Sigmoid colon (tissue), 6 donors: ENCODE measurements at regions not wholly inside any gene's neighbourhood (a gene's known extent, or its start where the extent isn't known, plus 50 kb on each side); places are given as distances from the start of the nearest gene placed in this dataset.

Source experiments
- DNase-seq: peaks from one replicate; pipeline ENCODE4 v3.0.0-alpha.2; 2019
- H3K27ac ChIP-seq, 4 donors: fragments of 200-600 bp; sonication (generic); one replicate each; pipeline ENCODE4 v1.5.1; 2016 to 2019; ENCODE audit warnings: mild to moderate bottlenecking in 1 of 4
- H3K27me3 ChIP-seq, 3 donors: fragments of 200-600 bp; sonication (generic); one replicate each; pipeline ENCODE4 v1.5.1; 2019; ENCODE audit warnings: mild to moderate bottlenecking in 1 of 3
- H3K36me3 ChIP-seq, 4 donors: fragments of 200-600 bp; sonication (generic); one replicate each; pipeline ENCODE4 v1.5.1; 2016 to 2019
- H3K4me1 ChIP-seq, 4 donors: fragments of 200-600 bp; sonication (generic); one replicate each; pipeline ENCODE4 v1.5.1; 2017 to 2019
- H3K4me3 ChIP-seq, 4 donors: fragments of 200-600 bp; sonication (generic); one replicate each; pipeline ENCODE4 v1.5.1; 2017 to 2019; ENCODE audit warnings: mild to moderate bottlenecking in 2 of 4, moderate library complexity in 1 of 4
- H3K9me3 ChIP-seq, 4 donors: fragments of 200-600 bp in 3 of 4; sonication (generic) in 3 of 4; one replicate each; pipeline versions ENCODE4 v1.5.1 to v1.6.1; 2013 to 2019
- EP300 ChIP-seq, 4 donors: sonication (generic); formaldehyde crosslinking; IDR thresholded peaks; one replicate each; pipeline ENCODE4 v1.6.1; 2017; ENCODE audit warnings: antibody characterized with exemption in 4 of 4
- POLR2A ChIP-seq, 2 donors: fragments of 450-650 bp; IDR thresholded peaks; one replicate each; pipeline ENCODE4 v1.6.1; 2016; ENCODE audit warnings: antibody characterized with exemption in 2 of 2, mild to moderate bottlenecking in 2 of 2, moderate library complexity in 2 of 2
- POLR2AphosphoS5 ChIP-seq, 4 donors: sonication (generic); formaldehyde crosslinking; IDR thresholded peaks; one replicate each; pipeline ENCODE4 v1.6.1; 2017; ENCODE audit warnings: antibody characterized with exemption in 4 of 4
- WGBS, 2 donors: extraction: QIAGEN DNeasy Blood & Tissue Kit; methylation state at CpG; one replicate each; pipeline ENCODE4 v1.1.7; 2013; 5-methylcytosine and 5-hydroxymethylcytosine counted together
- intact Hi-C: fragments of 100-400 bp; cut with DNase I; formaldehyde crosslinking; loops from one replicate; pipeline ENCODE4 v1.15.1; 2023
- TF ChIP-seq, protein P1 (sequence below), 4 experiments: fragments of 450-650 bp in 3 of 4; fragments of 200-600 bp in 1 of 4; IDR thresholded peaks; one replicate each; pipeline ENCODE4 v1.5.1; 2016 to 2019; ENCODE audit warnings: antibody characterized with exemption in 4 of 4, mild to moderate bottlenecking in 3 of 4, moderate library complexity in 2 of 4
- donor health status: healthy with polysubstance abuse.
- donor health status: healthy.

DNA sequence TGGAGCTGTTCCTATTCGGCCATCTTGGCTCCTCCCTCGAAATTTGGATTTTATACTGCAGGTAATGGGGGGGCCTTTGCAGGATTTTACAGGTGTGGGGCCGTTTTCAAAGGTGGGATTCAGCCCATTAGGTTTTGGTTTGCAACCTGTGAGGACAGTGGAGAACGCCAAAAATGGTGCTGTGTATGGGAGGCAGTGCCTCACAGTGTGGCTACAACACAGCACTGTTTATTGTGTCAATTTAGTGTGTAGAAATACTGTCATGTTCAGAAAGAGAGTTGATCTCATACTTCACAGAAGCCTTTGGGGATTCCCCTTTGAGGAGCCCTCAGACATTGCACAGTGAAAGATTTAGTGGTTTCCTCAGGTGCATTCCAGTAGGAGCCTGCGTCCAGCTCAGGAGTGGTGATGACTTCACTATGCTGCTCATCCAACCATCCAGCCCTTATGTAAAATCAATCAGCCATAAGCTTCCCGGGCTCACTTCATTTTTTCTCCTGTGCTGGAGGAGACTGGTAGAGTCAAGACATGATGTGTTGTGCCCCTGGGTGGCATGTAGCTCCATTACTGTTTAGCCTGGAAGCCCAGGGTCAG lies 92.7 kb upstream of the PRMT8 start:
- intact Hi-C loops: no loop called here
- no peak for DNase-seq
- WGBS, 2 donors: 59 to 77% methylated on average over 6 of the region's 6 CpGs

DNA sequence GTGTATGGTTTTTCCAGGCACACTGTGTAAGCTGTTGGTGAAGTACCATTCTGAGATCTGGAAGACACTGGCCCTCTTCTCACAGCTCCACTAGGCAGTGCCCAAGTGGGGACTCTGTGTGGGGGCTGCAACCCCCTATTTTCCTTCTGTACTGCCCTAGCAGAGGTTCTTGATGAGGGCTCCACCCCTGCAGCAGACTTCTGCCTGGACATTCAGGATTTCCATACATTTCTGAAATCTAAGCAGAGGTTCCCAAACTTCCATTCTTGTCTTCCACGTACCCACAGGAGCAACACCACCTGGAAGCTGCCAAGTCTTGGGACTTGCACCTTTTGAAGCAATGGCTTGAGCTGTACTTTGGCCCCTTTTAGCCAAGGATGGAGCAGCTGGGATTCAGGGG lies 85.2 kb upstream of the PRMT8 start:
- Histone ChIP-seq H3K9me3 (peaks cover 2 to 28% (median 18%) of the 10 kb centered on the region in 4 donors), H3K4me3 (no peak overlapping the region), H3K4me1 (no peaks in the 10 kb centered on the region), H3K27me3 (no peaks in the 10 kb centered on the region), H3K36me3 (no peaks in the 10 kb centered on the region), H3K27ac (no peak overlapping the region)
- no peak for DNase-seq
- intact Hi-C loops: no loop called here
- WGBS, 2 donors: 68 to 70% methylated on average over 1 of the region's 1 CpG
- no peak for TF ChIP-seq POLR2A (IDR thresholded peaks at IDR 0.05)

More for the DNA sequence above, 92.7 kb upstream of the PRMT8 start:
- Histone ChIP-seq H3K27me3 (peaks cover 0 to 19% (median 4%) of the 10 kb centered on the region in 3 donors), H3K9me3 (no peaks in the 10 kb centered on the region), H3K27ac (no peak overlapping the region), H3K4me1 (no peaks in the 10 kb centered on the region), H3K36me3 (no peaks in the 10 kb centered on the region), H3K4me3 (no peak overlapping the region)
- no peak for TF ChIP-seq POLR2A (IDR thresholded peaks at IDR 0.05)
- TF ChIP-seq, protein P1, sequence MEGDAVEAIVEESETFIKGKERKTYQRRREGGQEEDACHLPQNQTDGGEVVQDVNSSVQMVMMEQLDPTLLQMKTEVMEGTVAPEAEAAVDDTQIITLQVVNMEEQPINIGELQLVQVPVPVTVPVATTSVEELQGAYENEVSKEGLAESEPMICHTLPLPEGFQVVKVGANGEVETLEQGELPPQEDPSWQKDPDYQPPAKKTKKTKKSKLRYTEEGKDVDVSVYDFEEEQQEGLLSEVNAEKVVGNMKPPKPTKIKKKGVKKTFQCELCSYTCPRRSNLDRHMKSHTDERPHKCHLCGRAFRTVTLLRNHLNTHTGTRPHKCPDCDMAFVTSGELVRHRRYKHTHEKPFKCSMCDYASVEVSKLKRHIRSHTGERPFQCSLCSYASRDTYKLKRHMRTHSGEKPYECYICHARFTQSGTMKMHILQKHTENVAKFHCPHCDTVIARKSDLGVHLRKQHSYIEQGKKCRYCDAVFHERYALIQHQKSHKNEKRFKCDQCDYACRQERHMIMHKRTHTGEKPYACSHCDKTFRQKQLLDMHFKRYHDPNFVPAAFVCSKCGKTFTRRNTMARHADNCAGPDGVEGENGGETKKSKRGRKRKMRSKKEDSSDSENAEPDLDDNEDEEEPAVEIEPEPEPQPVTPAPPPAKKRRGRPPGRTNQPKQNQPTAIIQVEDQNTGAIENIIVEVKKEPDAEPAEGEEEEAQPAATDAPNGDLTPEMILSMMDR (IDR thresholded peaks at IDR 0.05): no peak
- no peak for TF ChIP-seq POLR2AphosphoS5 (IDR thresholded peaks at IDR 0.05)
- no peak for TF ChIP-seq EP300 (IDR thresholded peaks at IDR 0.05)

DNA sequence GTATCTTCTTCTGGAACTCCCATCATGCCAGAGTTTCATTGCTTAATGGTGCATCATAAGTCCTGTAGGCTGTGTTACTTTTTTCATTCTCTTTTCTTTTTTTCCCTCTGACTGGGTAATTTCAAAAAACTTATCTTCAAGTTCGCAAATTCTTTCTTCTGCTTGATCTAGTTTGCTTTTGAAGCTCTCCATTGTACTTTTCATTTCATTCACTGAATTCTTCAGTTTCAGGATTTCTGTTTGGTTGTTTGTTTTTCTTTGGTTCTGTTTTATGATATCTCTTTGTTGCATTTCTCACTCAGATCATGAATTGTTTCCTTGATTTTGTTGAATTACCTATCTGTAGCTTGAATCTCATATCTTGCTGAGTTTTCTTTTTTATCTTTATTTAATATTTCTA lies 83.3 kb upstream of the PRMT8 start:
- H3K27me3 ChIP-seq: no peaks in the 10 kb centered on the region
- 93 to 95% methylated on average over 1 of the region's 1 CpG for WGBS, 2 donors
- no peaks in the 10 kb centered on the region for H3K4me1 ChIP-seq
- no peak overlapping the region for H3K27ac ChIP-seq
- no peaks in the 10 kb centered on the region for H3K36me3 ChIP-seq
- H3K9me3 ChIP-seq: peaks cover 2 to 30% (median 18%) of the 10 kb centered on the region in 4 donors
- H3K4me3 ChIP-seq: no peak overlapping the region
- DNase-seq: no peak
- intact Hi-C loops: no loop called here
- TF ChIP-seq POLR2A (IDR thresholded peaks at IDR 0.05) (no peak), POLR2AphosphoS5 (IDR thresholded peaks at IDR 0.05) (no peak), EP300 (IDR thresholded peaks at IDR 0.05) (no peak)
- TF ChIP-seq, protein P1 (IDR thresholded peaks at IDR 0.05): no peak

DNA sequence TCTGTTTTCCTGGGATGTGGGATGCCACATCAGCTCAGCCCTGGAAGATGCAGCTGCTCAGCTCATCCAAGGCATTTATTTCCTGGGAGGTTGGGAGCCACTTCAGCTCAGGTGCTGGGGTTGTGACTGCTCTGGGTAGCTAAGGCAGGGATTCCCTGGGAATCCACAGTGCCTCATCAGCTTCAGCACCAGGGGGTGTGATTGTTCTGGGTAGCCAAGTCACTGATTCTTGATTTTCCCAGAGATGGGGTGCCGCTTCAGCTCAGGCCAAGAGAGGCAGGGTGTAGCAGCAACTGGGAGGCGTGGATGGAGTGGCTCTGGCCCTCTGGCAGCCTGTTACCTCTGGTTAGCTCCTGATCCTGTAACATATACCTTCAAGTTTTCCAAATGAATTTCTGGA lies 81.3 kb upstream of the PRMT8 start:
- no peak for TF ChIP-seq POLR2A (IDR thresholded peaks at IDR 0.05)
- TF ChIP-seq EP300 (IDR thresholded peaks at IDR 0.05): no peak
- TF ChIP-seq, protein P1 (IDR thresholded peaks at IDR 0.05): no peak
- TF ChIP-seq POLR2AphosphoS5 (IDR thresholded peaks at IDR 0.05): no peak
- Histone ChIP-seq H3K4me3 (no peak overlapping the region), H3K27me3 (peaks cover 0 to 4% (median 0%) of the 10 kb centered on the region in 3 donors), H3K36me3 (no peaks in the 10 kb centered on the region), H3K27ac (no peak overlapping the region), H3K4me1 (no peaks in the 10 kb centered on the region), H3K9me3 (peaks cover 2 to 30% (median 18%) of the 10 kb centered on the region in 4 donors)
- DNase-seq: no peak
- intact Hi-C loops: no loop called here
- 77 to 80% methylated on average over 2 of the region's 2 CpGs for WGBS, 2 donors

DNA sequence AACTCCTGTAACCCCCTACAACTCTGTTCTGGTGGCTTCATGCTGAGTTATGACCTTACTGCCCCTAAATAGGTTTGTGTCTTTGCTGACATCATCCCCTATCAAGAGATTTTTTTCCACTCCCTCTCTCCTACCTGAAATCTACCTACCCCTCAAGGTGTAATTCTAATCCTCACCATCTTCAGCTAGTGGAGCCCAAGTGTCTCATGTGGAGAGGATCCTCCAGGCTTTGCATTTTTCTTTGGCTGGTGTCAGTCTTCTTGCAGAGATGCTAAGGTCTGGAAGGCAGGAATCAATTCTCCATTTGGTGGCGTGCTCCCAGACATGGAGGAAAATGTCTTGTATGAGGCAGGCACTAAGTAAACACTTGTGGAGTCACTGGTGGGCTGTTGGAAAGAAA lies 74.8 kb upstream of the PRMT8 start:
- H3K27ac ChIP-seq: no peak overlapping the region
- TF ChIP-seq POLR2AphosphoS5 (IDR thresholded peaks at IDR 0.05): no peak
- TF ChIP-seq EP300 (IDR thresholded peaks at IDR 0.05): no peak
- TF ChIP-seq POLR2A (IDR thresholded peaks at IDR 0.05): no peak
- TF ChIP-seq, protein P1 (IDR thresholded peaks at IDR 0.05): no peak
- DNase-seq: no peak
- 91 to 92% methylated on average over 1 of the region's 1 CpG for WGBS, 2 donors
- intact Hi-C loops: no loop called here
- no peaks in the 10 kb centered on the region for H3K4me1 ChIP-seq
- no peaks in the 10 kb centered on the region for H3K36me3 ChIP-seq
- H3K9me3 ChIP-seq: peaks cover 0 to under 1% (median 0%) of the 10 kb centered on the region in 4 donors
- H3K4me3 ChIP-seq: no peak overlapping the region
- peaks cover 0 to 8% (median 0%) of the 10 kb centered on the region in 3 donors for H3K27me3 ChIP-seq
